Tibial nerve (tissue), 4 donors: ENCODE measurements at regions not wholly inside any gene's neighbourhood (a gene's known extent, or its start where the extent isn't known, plus 50 kb on each side); places are given as distances from the start of the nearest gene placed in this dataset.

Experiments
- DNase-seq, 2 donors: peaks; one replicate each; pipeline ENCODE4 v3.0.0-alpha.2; 2019; ENCODE audit warnings: low spot score in 2 of 2
- H3K27ac ChIP-seq, 4 donors: fragments of 200-600 bp; sonication (generic) in 3 of 4; one replicate each; pipeline ENCODE4 v1.5.1; 2017 to 2019; ENCODE audit warnings: mild to moderate bottlenecking in 1 of 4
- H3K27me3 ChIP-seq, 2 donors: fragments of 200-600 bp; sonication (generic) in 1 of 2; one replicate each; pipeline versions ENCODE4 v1.5.1 to v1.6.0; 2017 to 2019
- H3K36me3 ChIP-seq, 3 donors: fragments of 200-600 bp; sonication (generic); one replicate each; pipeline ENCODE4 v1.5.1; 2018 to 2019
- H3K4me1 ChIP-seq, 4 donors: fragments of 200-600 bp; sonication (generic) in 3 of 4; one replicate each; pipeline ENCODE4 v1.5.1; 2017 to 2019
- H3K4me3 ChIP-seq, 4 donors: fragments of 200-600 bp; sonication (generic) in 3 of 4; one replicate each; pipeline ENCODE4 v1.5.1; 2017 to 2019; ENCODE audit warnings: mild to moderate bottlenecking in 1 of 4, moderate library complexity in 1 of 4
- H3K9me3 ChIP-seq, 4 donors: fragments of 200-600 bp; sonication (generic) in 3 of 4; one replicate each; pipeline ENCODE4 v1.5.1; 2017 to 2019
- CTCF ChIP-seq, 5 experiments: fragments of 200-600 bp in 3 of 5; fragments of 450-650 bp in 2 of 5; sonication (generic) in 3 of 5; IDR thresholded peaks; one replicate each; pipeline ENCODE4 v1.5.1; 2016 to 2019; ENCODE audit warnings: antibody characterized with exemption in 5 of 5, mild to moderate bottlenecking in 3 of 5, moderate library complexity in 2 of 5
- EP300 ChIP-seq, 2 donors: sonication (generic); formaldehyde crosslinking; IDR thresholded peaks; one replicate each; pipeline ENCODE4 v1.6.1; 2017; ENCODE audit warnings: antibody characterized with exemption in 2 of 2, mild to moderate bottlenecking in 1 of 2
- POLR2A ChIP-seq, 2 donors: fragments of 450-650 bp; IDR thresholded peaks; one replicate each; pipeline ENCODE4 v1.6.1; 2017; ENCODE audit warnings: antibody characterized with exemption in 2 of 2, mild to moderate bottlenecking in 2 of 2, moderate library complexity in 2 of 2
- WGBS, 2 donors: methylation state at CpG; one replicate each; pipeline ENCODE4 v1.1.5; 2018; 5-methylcytosine and 5-hydroxymethylcytosine counted together

GRCh38 chr7:96400001-96400400 lies 78.1 kb upstream of the SLC25A13 start:
- H3K4me3 ChIP-seq, result no peak overlapping the region
- no peaks in the 10 kb centered on the region for H3K9me3 ChIP-seq
- no peak overlapping the region for H3K27ac ChIP-seq
- WGBS, 2 donors, result 85 to 95% methylated on average over 1 of the region's 1 CpG
- no peaks in the 10 kb centered on the region for H3K4me1 ChIP-seq
- H3K36me3 ChIP-seq, result no peaks in the 10 kb centered on the region
- DNase-seq, result no peak
- no peaks in the 10 kb centered on the region for H3K27me3 ChIP-seq
- TF ChIP-seq EP300 (IDR thresholded peaks at IDR 0.05) (no peak), POLR2A (IDR thresholded peaks at IDR 0.05) (no peak), CTCF (IDR thresholded peaks at IDR 0.05) (no peak)

- Histone ChIP-seq H3K27ac (no peak overlapping the region), H3K4me3 (no peak overlapping the region), H3K4me1 (no peaks in the 10 kb centered on the region), H3K9me3 (no peaks in the 10 kb centered on the region), H3K36me3 (no peaks in the 10 kb centered on the region), H3K27me3 (no peaks in the 10 kb centered on the region)
- TF ChIP-seq CTCF (IDR thresholded peaks at IDR 0.05), result no peak
- no peak for TF ChIP-seq POLR2A (IDR thresholded peaks at IDR 0.05)
- TF ChIP-seq EP300 (IDR thresholded peaks at IDR 0.05), result no peak
- DNase-seq, result no peak
- 73 to 79% methylated on average over 8 of the region's 8 CpGs for WGBS, 2 donors
Measured at GRCh38 chr7:96397936-96398598, 76.2 kb upstream of the SLC25A13 start.

GRCh38 chr7:96388620-96389383 lies 66.9 kb upstream of the SLC25A13 start:
- TF ChIP-seq POLR2A (IDR thresholded peaks at IDR 0.05), result no peak
- TF ChIP-seq EP300 (IDR thresholded peaks at IDR 0.05), result no peak
- no peak for TF ChIP-seq CTCF (IDR thresholded peaks at IDR 0.05)
- peak overlapping the region in 2 of 4 donors; percentile 20 to 29 for H3K27ac ChIP-seq

GRCh38 chr7:96388166-96388565 lies 66.3 kb upstream of the SLC25A13 start:
- TF ChIP-seq POLR2A (IDR thresholded peaks at IDR 0.05) (no peak), CTCF (IDR thresholded peaks at IDR 0.05) (no peak), EP300 (IDR thresholded peaks at IDR 0.05) (no peak)
- no peaks in the 10 kb centered on the region for H3K9me3 ChIP-seq
- no peaks in the 10 kb centered on the region for H3K27me3 ChIP-seq
- peaks cover 0 to 12% (median 3%) of the 10 kb centered on the region in 4 donors for H3K4me1 ChIP-seq
- DNase-seq, result no peak
- 17 to 39% methylated on average over 2 of the region's 2 CpGs for WGBS, 2 donors
- no peak overlapping the region for H3K4me3 ChIP-seq
- peak overlapping the region in 2 of 4 donors; percentile 20 to 29 for H3K27ac ChIP-seq
- H3K36me3 ChIP-seq, result no peaks in the 10 kb centered on the region

More at GRCh38 chr7:96388620-96389383, 66.9 kb upstream of the SLC25A13 start:
- no peaks in the 10 kb centered on the region for H3K27me3 ChIP-seq
- no peaks in the 10 kb centered on the region for H3K36me3 ChIP-seq
- DNase-seq, result no peak
- peaks cover 0 to 12% (median 3%) of the 10 kb centered on the region in 4 donors for H3K4me1 ChIP-seq
- no peak overlapping the region for H3K4me3 ChIP-seq
- WGBS, 2 donors, result 49 to 57% methylated on average over 8 of the region's 8 CpGs
- no peaks in the 10 kb centered on the region for H3K9me3 ChIP-seq

- 58 to 75% methylated on average over 5 of the region's 5 CpGs for WGBS, 2 donors
- DNase-seq, result no peak
Measured at GRCh38 chr7:96380111-96380512, 58.2 kb upstream of the SLC25A13 start.

More at GRCh38 chr7:96380111-96380512, 58.2 kb upstream of the SLC25A13 start:
- no peaks in the 10 kb centered on the region for H3K9me3 ChIP-seq
- H3K27me3 ChIP-seq, result no peaks in the 10 kb centered on the region
- H3K27ac ChIP-seq, result no peak overlapping the region
- H3K4me1 ChIP-seq, result no peaks in the 10 kb centered on the region
- H3K36me3 ChIP-seq, result no peaks in the 10 kb centered on the region
- TF ChIP-seq EP300 (IDR thresholded peaks at IDR 0.05) (no peak), POLR2A (IDR thresholded peaks at IDR 0.05) (no peak), CTCF (IDR thresholded peaks at IDR 0.05) (no peak)
- no peak overlapping the region for H3K4me3 ChIP-seq
